HG02852 (cell line): ENCODE measurements at regions not wholly inside any gene's neighbourhood (a gene's known extent, or its start where the extent isn't known, plus 50 kb on each side); places are given as distances from the start of the nearest gene placed in this dataset.
"Not testable (repeated sequence)": the region's sequence is repeated elsewhere in the genome, so short reads cannot be mapped to it uniquely, and the experiment has no call there.

Experiments
- ATAC-seq: cut with Tn5 transposase; IDR thresholded peaks from one replicate; pipeline ENCODE4 v1.9.1; 2021; ENCODE audit warnings: mild to moderate bottlenecking, moderate library complexity; ENCODE audit not compliant: unreplicated experiment

DNA sequence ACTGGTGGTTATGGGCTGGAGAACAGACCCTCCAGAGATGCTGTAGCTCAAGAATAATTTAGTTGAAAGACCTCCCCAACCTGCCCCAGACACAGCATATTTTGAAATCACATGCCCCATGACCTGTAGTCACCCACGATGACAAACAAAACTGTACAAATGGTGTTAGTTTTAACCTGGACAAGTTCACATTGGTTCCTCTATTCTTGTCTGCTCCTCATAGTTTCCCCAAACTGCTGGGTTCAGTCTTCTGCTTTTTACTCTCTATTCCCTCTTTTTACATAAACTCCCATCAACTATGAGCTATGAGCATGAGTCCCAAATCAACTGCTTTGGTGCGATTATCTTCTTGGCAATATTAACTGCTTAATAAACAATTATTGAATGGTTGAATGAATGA, 365.3 kb upstream of the CLINT1 start:
- ATAC-seq = no peak

- no peak for ATAC-seq
Measured at GRCh38 chr5:158223054-158223600, 364.2 kb upstream of the CLINT1 start.

- no peak for ATAC-seq
Measured at GRCh38 chr5:158212917-158213316, 354.0 kb upstream of the CLINT1 start.

DNA sequence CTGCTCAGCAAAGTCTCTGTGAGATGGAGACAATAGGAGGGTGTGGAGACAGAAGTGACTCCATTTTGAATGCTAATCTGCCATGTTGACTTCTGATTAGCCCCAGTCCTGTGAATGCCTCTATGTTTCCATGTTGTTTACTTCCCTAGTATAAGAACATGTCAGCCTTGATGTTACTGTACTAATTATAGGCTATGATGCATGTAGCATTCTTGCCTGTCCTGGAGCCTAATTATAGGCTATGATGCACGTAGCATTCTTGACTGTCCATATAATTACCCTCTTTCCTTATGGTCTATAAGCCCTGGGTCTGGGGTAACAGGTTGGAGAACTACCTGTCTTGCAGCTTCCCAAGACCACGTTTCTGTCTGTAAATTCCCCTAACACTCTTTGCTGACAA, 353.3 kb upstream of the CLINT1 start:
- ATAC-seq = no peak

DNA sequence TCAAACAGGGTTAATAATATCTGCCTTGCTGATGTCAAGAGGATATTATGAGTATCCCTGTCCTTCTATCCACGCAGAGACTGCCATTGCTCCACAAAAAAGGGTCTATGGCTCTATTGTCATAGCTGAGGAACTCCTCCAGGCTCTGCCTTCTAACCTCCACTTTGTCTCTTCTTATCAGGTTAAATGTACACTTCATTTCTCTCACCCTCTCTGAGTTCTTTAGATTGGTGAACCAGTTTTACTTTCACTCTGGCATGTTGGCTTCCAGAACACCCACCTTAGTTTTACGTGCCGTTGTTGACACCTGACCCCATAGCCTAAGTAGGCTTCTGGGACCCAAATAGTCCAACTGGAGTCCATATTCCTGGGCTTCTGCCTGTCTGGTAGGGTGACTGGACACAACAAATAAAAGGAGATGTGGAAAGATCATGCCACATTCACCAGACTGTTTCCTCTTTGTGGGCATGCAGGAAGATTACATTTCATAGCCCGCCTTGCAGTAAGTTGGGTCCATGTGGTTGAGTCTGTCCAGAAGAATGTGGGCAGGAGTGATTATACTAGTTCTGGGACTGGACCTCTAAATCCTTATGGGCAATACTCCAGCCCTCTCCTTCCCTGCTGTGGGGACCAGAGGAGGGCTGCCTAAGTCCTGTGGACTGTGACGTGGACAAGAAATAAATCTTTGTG, 350.4 kb upstream of the CLINT1 start:
- no peak for ATAC-seq

GRCh38 chr5:158207733-158208132, 348.8 kb upstream of the CLINT1 start:
- no peak for ATAC-seq

DNA sequence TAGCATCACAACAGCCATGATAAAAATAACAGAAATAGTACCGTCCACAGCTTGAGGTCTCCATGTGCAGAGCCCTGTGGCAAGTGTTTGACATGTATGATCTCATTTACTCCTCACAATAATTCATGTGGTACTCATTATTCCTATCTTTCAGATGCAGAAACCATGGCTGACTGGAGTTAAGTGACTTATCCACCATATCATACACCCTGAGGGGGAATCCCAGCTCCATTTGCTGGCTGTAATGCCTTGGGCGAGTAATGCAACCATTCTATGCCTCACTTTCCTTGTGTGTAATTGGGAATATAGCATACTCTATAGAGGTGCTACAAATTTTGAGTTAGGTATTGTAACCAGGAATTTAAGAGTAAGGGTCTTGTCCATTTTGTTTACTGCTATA, 347.0 kb upstream of the CLINT1 start:
- no peak for ATAC-seq

- ATAC-seq = no peak
Measured at GRCh38 chr5:158203261-158203660, 344.3 kb upstream of the CLINT1 start.

DNA sequence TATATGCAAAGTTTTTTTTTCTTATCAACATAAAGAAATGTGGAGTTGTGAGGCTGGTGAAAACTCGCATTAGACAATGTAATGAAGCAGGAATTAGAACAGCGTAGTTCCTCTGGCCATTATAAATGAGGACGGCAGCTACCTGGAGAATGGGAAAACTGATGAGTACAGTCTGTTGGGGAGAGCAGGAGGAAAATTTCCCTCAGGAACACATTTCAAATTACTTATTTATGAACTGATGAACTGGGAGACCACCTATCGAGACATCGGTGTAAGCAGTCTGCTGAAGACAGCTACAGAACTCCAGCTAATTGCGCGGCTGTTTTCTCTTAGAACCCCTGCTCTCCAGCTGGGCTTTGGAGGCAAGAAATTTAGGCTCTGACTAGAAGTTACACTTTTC, 343.9 kb upstream of the CLINT1 start:
- ATAC-seq = no peak

- ATAC-seq = no peak
Measured at GRCh38 chr5:158200619-158201018, 341.7 kb upstream of the CLINT1 start.

DNA sequence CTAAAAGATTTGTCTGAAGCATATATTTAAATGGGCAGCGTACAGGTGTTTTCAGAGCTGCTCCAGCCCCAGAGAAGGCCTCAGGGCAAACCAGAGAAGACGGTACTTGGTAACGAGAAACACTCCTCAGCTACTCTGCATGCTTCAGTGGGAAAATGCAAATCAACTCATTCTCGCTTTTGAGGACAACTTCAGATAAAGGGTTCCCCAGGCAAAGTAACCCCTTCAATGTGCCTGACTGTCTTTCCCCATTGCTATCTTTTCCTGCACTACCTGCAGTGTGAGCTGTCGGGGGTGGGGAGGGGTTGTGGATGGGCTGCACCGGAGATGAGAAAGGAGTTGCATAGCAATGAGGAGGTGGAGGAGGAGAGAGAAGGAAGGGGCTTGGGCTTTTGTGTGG, 339.7 kb upstream of the CLINT1 start:
- ATAC-seq = peak; percentile 100

DNA sequence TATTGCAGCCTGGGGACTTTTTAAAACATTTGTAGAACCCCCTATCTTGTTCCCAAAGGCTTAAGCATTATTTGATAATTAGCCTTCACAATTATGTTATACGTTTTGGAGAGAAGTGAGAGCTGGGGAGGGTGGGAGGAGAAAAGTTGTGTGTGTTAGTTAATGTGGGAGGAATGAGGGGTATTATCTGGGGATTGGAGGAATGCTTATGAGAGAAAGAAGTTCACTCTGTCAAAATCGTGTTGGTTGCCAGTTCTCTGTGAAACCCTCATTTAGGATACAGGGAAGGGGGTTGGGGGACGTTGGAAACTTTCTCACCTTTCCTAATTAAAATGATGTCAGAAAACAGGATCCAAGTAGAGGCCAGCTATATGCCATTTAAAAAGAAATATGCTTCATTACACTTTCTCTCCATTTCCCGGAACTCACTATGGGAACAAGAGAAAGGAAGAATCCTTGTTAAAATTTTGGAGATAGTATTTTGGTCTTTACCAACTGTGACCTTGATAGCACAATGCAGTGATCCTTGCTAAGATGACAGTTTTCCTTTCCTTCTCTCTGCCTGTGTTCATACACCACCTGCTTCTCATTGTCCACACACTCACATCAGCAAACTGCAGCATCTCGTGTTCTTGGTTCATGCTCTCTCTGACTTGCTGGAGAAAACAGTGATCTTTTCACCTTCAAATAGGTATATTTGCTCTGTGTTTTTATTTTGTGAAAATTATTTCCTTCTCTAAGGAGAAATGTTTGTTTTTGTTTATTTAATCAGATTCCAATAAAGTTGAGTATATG, 336.7 kb upstream of the CLINT1 start:
- no peak for ATAC-seq

DNA sequence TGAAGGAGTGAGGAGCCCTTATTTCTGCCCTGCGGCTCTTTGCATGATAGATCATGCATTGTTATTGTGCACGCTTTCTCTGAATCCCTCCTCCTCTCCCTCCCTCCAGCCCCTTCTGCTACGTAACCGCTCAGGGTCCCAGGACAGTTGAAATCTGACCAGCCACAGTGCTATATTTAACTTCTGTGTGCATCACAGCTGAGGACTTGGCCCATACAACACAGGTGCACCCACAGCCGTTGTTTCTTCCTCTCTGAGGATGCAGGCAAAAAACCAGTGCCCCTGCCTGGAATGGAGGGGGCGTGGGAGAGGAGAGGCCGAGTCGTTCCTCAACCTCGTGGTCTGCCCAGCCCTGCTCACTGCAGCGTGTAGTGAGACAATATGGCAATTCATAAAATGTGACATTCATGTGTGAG, 335.6 kb upstream of the CLINT1 start:
- ATAC-seq = no peak

DNA sequence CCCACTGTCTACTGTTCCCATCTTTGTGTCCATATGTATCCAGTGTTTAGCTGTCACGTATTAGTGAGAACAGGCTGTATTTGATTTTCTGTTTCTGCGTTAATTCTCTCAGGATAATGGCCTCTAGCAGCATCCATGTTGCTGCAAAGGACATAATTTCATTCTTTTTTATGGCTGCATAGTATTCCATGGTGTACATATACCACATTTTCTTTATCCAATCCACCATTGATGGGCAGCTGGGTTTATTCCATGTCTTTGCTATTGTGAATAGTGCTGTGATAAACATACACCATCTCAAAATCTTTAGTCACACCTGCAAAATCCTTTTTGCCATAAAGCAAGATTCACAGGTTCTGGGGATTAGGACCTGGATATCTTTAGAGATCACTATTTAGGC, 334.4 kb upstream of the CLINT1 start:
- not testable (repeated sequence) for ATAC-seq

- no peak for ATAC-seq
Measured at GRCh38 chr5:158180407-158180806, 321.5 kb upstream of the CLINT1 start.

GRCh38 chr5:158179271-158179670, 320.3 kb upstream of the CLINT1 start:
- no peak for ATAC-seq

DNA sequence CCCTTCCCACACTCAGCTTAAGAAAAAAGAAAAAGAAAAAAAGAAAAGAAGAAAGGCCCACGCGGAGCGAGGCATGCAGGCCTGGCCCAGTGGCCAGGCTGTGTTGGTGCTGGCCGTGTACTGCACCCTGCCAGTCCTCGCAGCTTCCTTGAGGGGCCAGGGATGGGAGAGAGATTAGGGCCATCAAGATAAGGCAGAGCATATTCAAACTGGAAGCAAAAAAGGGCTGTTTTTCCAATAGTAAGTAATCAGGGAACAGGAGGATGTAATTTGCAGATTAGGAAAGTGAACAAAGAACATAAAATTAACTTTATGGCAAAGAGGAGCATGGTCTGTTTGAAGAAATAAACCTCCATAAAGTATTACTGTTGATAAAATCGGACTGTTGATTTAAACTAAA, 319.6 kb upstream of the CLINT1 start:
- ATAC-seq = no peak

- no peak for ATAC-seq
Measured at GRCh38 chr5:158177146-158177545, 318.2 kb upstream of the CLINT1 start.

- ATAC-seq = no peak
Measured at GRCh38 chr5:158175934-158176481, 317.1 kb upstream of the CLINT1 start.

- no peak for ATAC-seq
Measured at GRCh38 chr5:158174918-158175851, 316.2 kb upstream of the CLINT1 start.

DNA sequence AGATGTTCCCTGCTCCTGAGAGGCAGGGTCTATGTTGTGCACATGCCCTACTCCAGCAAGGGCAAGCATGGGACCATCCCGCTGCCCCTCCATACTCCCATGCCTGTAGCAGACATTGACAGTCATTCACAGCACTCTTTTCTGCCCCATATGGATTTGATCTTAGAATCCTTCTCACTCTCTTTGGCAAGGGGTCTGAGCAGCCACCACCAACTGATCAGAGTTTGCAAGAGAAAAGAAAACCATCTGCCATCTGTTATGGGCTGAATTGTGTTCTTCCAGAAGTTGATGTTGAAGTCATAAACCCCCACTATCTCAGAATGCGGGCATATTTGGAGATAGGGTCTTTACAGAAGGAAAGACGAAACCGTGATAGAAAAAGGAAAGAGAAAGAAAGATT, 315.1 kb upstream of the CLINT1 start:
- no peak for ATAC-seq
